Left ventricle myocardium inferior (tissue), 1 donor: ENCODE measurements at regions not wholly inside any gene's neighbourhood (a gene's known extent, or its start where the extent isn't known, plus 50 kb on each side); places are given as distances from the start of the nearest gene placed in this dataset.

ENCODE experiments used
- DNase-seq: peaks from one replicate; pipeline ENCODE4 v3.0.0-alpha.2; 2020
- H3K27ac ChIP-seq: fragments of 200-600 bp; replicated peaks from 2 replicates; pipeline ENCODE4 v1.8.0; 2021
- H3K27me3 ChIP-seq: fragments of 200-600 bp; 2 replicates; pipeline ENCODE4 v1.8.0; 2021; ENCODE audit warnings: low read depth
- H3K36me3 ChIP-seq: fragments of 200-600 bp; 2 replicates; pipeline ENCODE4 v1.8.0; 2021
- H3K4me1 ChIP-seq: fragments of 200-600 bp; 2 replicates; pipeline ENCODE4 v1.8.0; 2021
- H3K4me3 ChIP-seq: fragments of 200-600 bp; 2 replicates; pipeline ENCODE4 v1.8.0; 2021; ENCODE audit warnings: mild to moderate bottlenecking, moderate library complexity
- H3K9me3 ChIP-seq: fragments of 200-600 bp; replicated peaks from 2 replicates; pipeline ENCODE4 v1.8.0; 2021
- CTCF ChIP-seq: fragments of 200-600 bp; IDR thresholded peaks from 2 replicates; pipeline ENCODE4 v1.8.0; 2021; ENCODE audit warnings: antibody characterized with exemption, mild to moderate bottlenecking, borderline replicate concordance
- intact Hi-C: fragments of 100-400 bp; cut with micrococcal nuclease; formaldehyde crosslinking; loops from one replicate; pipeline ENCODE4 v1.11.0; 2022
- donor health status: DM: no; HTN: yes; CAD: no; lungs with severe emphysema.

GRCh38 chr4:144592264-144592663 lies 53.7 kb upstream of the HHIP start:
- Histone ChIP-seq H3K27ac (no peak overlapping the region), H3K9me3 (peaks cover 11% of the 10 kb centered on the region), H3K4me3 (no peak overlapping the region), H3K4me1 (no peaks in the 10 kb centered on the region), H3K27me3 (no peaks in the 10 kb centered on the region), H3K36me3 (no peaks in the 10 kb centered on the region)
- intact Hi-C loops, result no loop called here
- TF ChIP-seq CTCF, result no peak
- no peak for DNase-seq

GRCh38 chr4:144594471-144594986 lies 51.4 kb upstream of the HHIP start:
- no peaks in the 10 kb centered on the region for H3K4me1 ChIP-seq
- no peak overlapping the region for H3K27ac ChIP-seq
- no peaks in the 10 kb centered on the region for H3K27me3 ChIP-seq
- TF ChIP-seq CTCF, result no peak
- H3K9me3 ChIP-seq, result no peaks in the 10 kb centered on the region
- H3K4me3 ChIP-seq, result no peak overlapping the region
- H3K36me3 ChIP-seq, result no peaks in the 10 kb centered on the region
- intact Hi-C loops, result no loop called here
- DNase-seq, result no peak

DNA sequence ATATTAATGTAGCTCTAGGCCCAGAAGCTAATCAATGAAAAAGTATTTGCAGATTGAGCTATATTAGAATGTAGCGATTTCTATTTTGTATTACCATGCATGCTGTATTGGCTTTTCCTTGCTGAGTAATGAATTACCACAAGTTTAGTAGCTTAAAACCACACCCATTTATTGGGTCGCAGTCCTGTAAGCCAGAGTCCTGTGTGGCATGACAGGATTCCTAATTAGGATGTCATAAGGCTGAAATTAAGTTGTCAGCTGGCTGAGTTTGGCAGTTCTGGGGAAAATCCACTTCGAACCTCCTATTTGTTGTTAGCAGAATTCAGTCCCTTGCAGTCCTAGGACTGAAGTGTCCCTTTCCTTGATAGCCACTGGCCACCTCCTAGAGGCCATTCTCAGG lies 50.3 kb upstream of the HHIP start:
- intact Hi-C loops, result no loop called here
- Histone ChIP-seq H3K4me1 (no peaks in the 10 kb centered on the region), H3K4me3 (no peak overlapping the region)

More for the DNA sequence above, 50.3 kb upstream of the HHIP start:
- no peak overlapping the region for H3K27ac ChIP-seq
- no peaks in the 10 kb centered on the region for H3K27me3 ChIP-seq
- DNase-seq, result no peak
- TF ChIP-seq CTCF, result no peak
- no peaks in the 10 kb centered on the region for H3K36me3 ChIP-seq
- H3K9me3 ChIP-seq, result no peaks in the 10 kb centered on the region
